ENCODE measurements at regions not wholly inside any gene's neighbourhood (a gene's known extent, or its start where the extent isn't known, plus 50 kb on each side); places are given as distances from the start of the nearest gene placed in this dataset.

DNA sequence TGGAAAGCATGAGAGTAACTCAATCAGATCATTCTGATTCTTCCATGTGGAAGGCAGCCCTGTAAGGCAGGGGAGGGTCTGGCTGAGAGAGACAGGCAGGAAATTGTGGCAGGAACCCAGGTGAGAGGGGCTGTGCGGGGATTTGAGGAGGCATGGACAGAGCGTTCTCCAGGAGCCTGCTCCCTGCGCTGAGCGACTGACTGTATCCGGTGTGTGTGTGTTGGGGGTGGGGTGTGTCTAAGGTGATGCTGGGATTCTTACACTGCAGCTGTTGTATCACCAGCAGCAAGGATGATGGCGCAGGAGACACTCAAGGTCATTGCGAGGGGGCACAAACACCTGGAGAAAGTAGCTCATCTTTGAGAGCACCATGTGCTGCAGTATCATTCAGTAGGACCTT, 128.5 kb downstream of the RHOU start:
- H3K79me2 ChIP-seq (replicated peaks; ENCODE audit: insufficient read depth, low read length), result no peaks in the 10 kb centered on the region
- TF ChIP-seq EZH2 (IDR thresholded peaks at IDR 0.05; ENCODE audit: borderline replicate concordance, insufficient read depth, low read length, poor library complexity, severe bottlenecking) (no peak), TAF1 (IDR thresholded peaks at IDR 0.05; ENCODE audit: low read depth) (no peak), RAD21 (conservative IDR thresholded peaks at IDR 0.05) (no peak), SMC3 (conservative IDR thresholded peaks at IDR 0.05; ENCODE audit: poor library complexity) (no peak), POLR2AphosphoS5 (IDR thresholded peaks at IDR 0.05) (no peak), MXI1 (conservative IDR thresholded peaks at IDR 0.05; ENCODE audit: poor library complexity, severe bottlenecking) (no peak), EP300 (conservative IDR thresholded peaks at IDR 0.05; ENCODE audit: poor library complexity, severe bottlenecking) (no peak)
- TF ChIP-seq, protein P1, sequence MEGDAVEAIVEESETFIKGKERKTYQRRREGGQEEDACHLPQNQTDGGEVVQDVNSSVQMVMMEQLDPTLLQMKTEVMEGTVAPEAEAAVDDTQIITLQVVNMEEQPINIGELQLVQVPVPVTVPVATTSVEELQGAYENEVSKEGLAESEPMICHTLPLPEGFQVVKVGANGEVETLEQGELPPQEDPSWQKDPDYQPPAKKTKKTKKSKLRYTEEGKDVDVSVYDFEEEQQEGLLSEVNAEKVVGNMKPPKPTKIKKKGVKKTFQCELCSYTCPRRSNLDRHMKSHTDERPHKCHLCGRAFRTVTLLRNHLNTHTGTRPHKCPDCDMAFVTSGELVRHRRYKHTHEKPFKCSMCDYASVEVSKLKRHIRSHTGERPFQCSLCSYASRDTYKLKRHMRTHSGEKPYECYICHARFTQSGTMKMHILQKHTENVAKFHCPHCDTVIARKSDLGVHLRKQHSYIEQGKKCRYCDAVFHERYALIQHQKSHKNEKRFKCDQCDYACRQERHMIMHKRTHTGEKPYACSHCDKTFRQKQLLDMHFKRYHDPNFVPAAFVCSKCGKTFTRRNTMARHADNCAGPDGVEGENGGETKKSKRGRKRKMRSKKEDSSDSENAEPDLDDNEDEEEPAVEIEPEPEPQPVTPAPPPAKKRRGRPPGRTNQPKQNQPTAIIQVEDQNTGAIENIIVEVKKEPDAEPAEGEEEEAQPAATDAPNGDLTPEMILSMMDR (IDR thresholded peaks at IDR 0.05; ENCODE audit: poor library complexity, severe bottlenecking), result no peak
- TF ChIP-seq, protein P2, sequence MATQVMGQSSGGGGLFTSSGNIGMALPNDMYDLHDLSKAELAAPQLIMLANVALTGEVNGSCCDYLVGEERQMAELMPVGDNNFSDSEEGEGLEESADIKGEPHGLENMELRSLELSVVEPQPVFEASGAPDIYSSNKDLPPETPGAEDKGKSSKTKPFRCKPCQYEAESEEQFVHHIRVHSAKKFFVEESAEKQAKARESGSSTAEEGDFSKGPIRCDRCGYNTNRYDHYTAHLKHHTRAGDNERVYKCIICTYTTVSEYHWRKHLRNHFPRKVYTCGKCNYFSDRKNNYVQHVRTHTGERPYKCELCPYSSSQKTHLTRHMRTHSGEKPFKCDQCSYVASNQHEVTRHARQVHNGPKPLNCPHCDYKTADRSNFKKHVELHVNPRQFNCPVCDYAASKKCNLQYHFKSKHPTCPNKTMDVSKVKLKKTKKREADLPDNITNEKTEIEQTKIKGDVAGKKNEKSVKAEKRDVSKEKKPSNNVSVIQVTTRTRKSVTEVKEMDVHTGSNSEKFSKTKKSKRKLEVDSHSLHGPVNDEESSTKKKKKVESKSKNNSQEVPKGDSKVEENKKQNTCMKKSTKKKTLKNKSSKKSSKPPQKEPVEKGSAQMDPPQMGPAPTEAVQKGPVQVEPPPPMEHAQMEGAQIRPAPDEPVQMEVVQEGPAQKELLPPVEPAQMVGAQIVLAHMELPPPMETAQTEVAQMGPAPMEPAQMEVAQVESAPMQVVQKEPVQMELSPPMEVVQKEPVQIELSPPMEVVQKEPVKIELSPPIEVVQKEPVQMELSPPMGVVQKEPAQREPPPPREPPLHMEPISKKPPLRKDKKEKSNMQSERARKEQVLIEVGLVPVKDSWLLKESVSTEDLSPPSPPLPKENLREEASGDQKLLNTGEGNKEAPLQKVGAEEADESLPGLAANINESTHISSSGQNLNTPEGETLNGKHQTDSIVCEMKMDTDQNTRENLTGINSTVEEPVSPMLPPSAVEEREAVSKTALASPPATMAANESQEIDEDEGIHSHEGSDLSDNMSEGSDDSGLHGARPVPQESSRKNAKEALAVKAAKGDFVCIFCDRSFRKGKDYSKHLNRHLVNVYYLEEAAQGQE (IDR thresholded peaks at IDR 0.05; ENCODE audit: borderline replicate concordance), result no peak
- no peaks in the 10 kb centered on the region for H4K20me1 ChIP-seq (ENCODE audit: insufficient read depth)
- H3K9me3 ChIP-seq (ENCODE audit: low read length), result no peaks in the 10 kb centered on the region
- no peak overlapping the region for H3K4me2 ChIP-seq (ENCODE audit: low read length)
- H3K4me3 ChIP-seq (ENCODE audit: low read length), result no peak overlapping the region
- H3K27ac ChIP-seq (ENCODE audit: low read length), result no peak overlapping the region
- H3K9me2 ChIP-seq (ENCODE audit: insufficient read depth, low read length), result no peaks in the 10 kb centered on the region
- no peaks in the 10 kb centered on the region for H3K27me3 ChIP-seq (ENCODE audit: insufficient read depth, low read depth, low read length)
- H3K9ac ChIP-seq (ENCODE audit: low read length), result no peak overlapping the region
- no peaks in the 10 kb centered on the region for H3K36me3 ChIP-seq (ENCODE audit: insufficient read depth, low read length)
- H3F3A ChIP-seq (ENCODE audit: insufficient read depth, low read length, poor library complexity, severe bottlenecking), result no peaks in the 10 kb centered on the region
- no peak overlapping the region for H2AFZ ChIP-seq (ENCODE audit: low read depth, low read length)

GRCh38 chr1:228865627-228866330, 130.5 kb downstream of the RHOU start:
- Histone ChIP-seq H3K36me3 (ENCODE audit: insufficient read depth, low read length) (no peaks in the 10 kb centered on the region), H3K9me3 (ENCODE audit: low read length) (no peaks in the 10 kb centered on the region), H3K4me3 (ENCODE audit: low read length) (no peak overlapping the region), H2AFZ (ENCODE audit: low read depth, low read length) (no peak overlapping the region), H3K27me3 (ENCODE audit: insufficient read depth, low read depth, low read length) (no peaks in the 10 kb centered on the region), H3K27ac (ENCODE audit: low read length) (no peak overlapping the region), H4K20me1 (ENCODE audit: insufficient read depth) (no peaks in the 10 kb centered on the region), H3K4me2 (ENCODE audit: low read length) (no peak overlapping the region), H3K9ac (ENCODE audit: low read length) (no peak overlapping the region), H3F3A (ENCODE audit: insufficient read depth, low read length, poor library complexity, severe bottlenecking) (no peaks in the 10 kb centered on the region), H3K79me2 (replicated peaks; ENCODE audit: insufficient read depth, low read length) (no peaks in the 10 kb centered on the region), H3K9me2 (ENCODE audit: insufficient read depth, low read length) (no peaks in the 10 kb centered on the region)
- TF ChIP-seq, protein P2 (IDR thresholded peaks at IDR 0.05; ENCODE audit: borderline replicate concordance), result no peak
- no peak for TF ChIP-seq EZH2 (IDR thresholded peaks at IDR 0.05; ENCODE audit: borderline replicate concordance, insufficient read depth, low read length, poor library complexity, severe bottlenecking)
- TF ChIP-seq SMC3 (conservative IDR thresholded peaks at IDR 0.05; ENCODE audit: poor library complexity), result no peak
- TF ChIP-seq, protein P1 (IDR thresholded peaks at IDR 0.05; ENCODE audit: poor library complexity, severe bottlenecking), result no peak
- no peak for TF ChIP-seq RAD21 (conservative IDR thresholded peaks at IDR 0.05)
